ENCODE measurements at regions not wholly inside any gene's neighbourhood (a gene's known extent, or its start where the extent isn't known, plus 50 kb on each side); places are given as distances from the start of the nearest gene placed in this dataset.
"Not testable (repeated sequence)": the region's sequence is repeated elsewhere in the genome, so short reads cannot be mapped to it uniquely, and the experiment has no call there.

GRCh38 chr4:52425751-52426326 is 233.3 kb downstream of the USP46 start:
- WGBS, 2 donors: 64 to 79% methylated on average over 3 of the region's 3 CpGs
- H3K4me1 ChIP-seq (ENCODE audit: control insufficient read depth in 1 of 2, insufficient read depth in 2 of 2, low read length in 2 of 2): no peaks in the 10 kb centered on the region
- no peaks in the 10 kb centered on the region for H3K9me3 ChIP-seq (ENCODE audit: control insufficient read depth, low read length)
- intact Hi-C loops (cut with DNase I): no loop called here
- H3K27ac ChIP-seq (ENCODE audit: low read depth in 1 of 2, low read length in 2 of 2): no peak overlapping the region
- H3K4me3 ChIP-seq (ENCODE audit: low read length in 2 of 2): no peak overlapping the region
- DNase-seq: no peak
- H3K36me3 ChIP-seq (ENCODE audit: control insufficient read depth in 1 of 2, insufficient read depth in 2 of 2, low read length in 1 of 2): peaks cover 0 to 2% of the 10 kb centered on the region in 2 donors
- H3K27me3 ChIP-seq (ENCODE audit: control insufficient read depth in 1 of 2, insufficient read depth in 2 of 2, low read length in 1 of 2): no peaks in the 10 kb centered on the region
- ATAC-seq (ENCODE audit: low FRiP score): no peak

GRCh38 chr4:52431410-52431809 is 227.7 kb downstream of the USP46 start:
- DNase-seq (no peak), ATAC-seq (ENCODE audit: low FRiP score) (no peak)
- Histone ChIP-seq H3K4me3 (ENCODE audit: low read length in 2 of 2) (no peak overlapping the region), H3K27me3 (ENCODE audit: control insufficient read depth in 1 of 2, insufficient read depth in 2 of 2, low read length in 1 of 2) (peaks cover 0 to 2% of the 10 kb centered on the region in 2 donors), H3K27ac (ENCODE audit: low read depth in 1 of 2, low read length in 2 of 2) (no peak overlapping the region), H3K9me3 (ENCODE audit: control insufficient read depth, low read length) (peaks cover under 1% of the 10 kb centered on the region), H3K36me3 (ENCODE audit: control insufficient read depth in 1 of 2, insufficient read depth in 2 of 2, low read length in 1 of 2) (peaks cover 0 to 2% of the 10 kb centered on the region in 2 donors), H3K4me1 (ENCODE audit: control insufficient read depth in 1 of 2, insufficient read depth in 2 of 2, low read length in 2 of 2) (no peaks in the 10 kb centered on the region)
- intact Hi-C loops (cut with DNase I): no loop called here

GRCh38 chr4:52431869-52432268 is 227.2 kb downstream of the USP46 start:
- Histone ChIP-seq H3K36me3 (ENCODE audit: control insufficient read depth in 1 of 2, insufficient read depth in 2 of 2, low read length in 1 of 2) (peaks cover 0 to 2% of the 10 kb centered on the region in 2 donors), H3K4me3 (ENCODE audit: low read length in 2 of 2) (no peak overlapping the region), H3K9me3 (ENCODE audit: control insufficient read depth, low read length) (peaks cover 3% of the 10 kb centered on the region), H3K4me1 (ENCODE audit: control insufficient read depth in 1 of 2, insufficient read depth in 2 of 2, low read length in 2 of 2) (no peaks in the 10 kb centered on the region), H3K27me3 (ENCODE audit: control insufficient read depth in 1 of 2, insufficient read depth in 2 of 2, low read length in 1 of 2) (peaks cover 0 to 2% of the 10 kb centered on the region in 2 donors), H3K27ac (ENCODE audit: low read depth in 1 of 2, low read length in 2 of 2) (no peak overlapping the region)
- intact Hi-C loops (cut with DNase I): no loop called here
- no peak for ATAC-seq (ENCODE audit: low FRiP score)
- WGBS, 2 donors: 87 to 90% methylated on average over 4 of the region's 4 CpGs
- no peak for DNase-seq

- H3K4me1 ChIP-seq (ENCODE audit: control insufficient read depth in 1 of 2, insufficient read depth in 2 of 2, low read length in 2 of 2); intact Hi-C loops (cut with DNase I); DNase-seq; H3K4me3 ChIP-seq (ENCODE audit: low read length in 2 of 2); H3K27ac ChIP-seq (ENCODE audit: low read depth in 1 of 2, low read length in 2 of 2); H3K36me3 ChIP-seq (ENCODE audit: control insufficient read depth in 1 of 2, insufficient read depth in 2 of 2, low read length in 1 of 2); H3K27me3 ChIP-seq (ENCODE audit: control insufficient read depth in 1 of 2, insufficient read depth in 2 of 2, low read length in 1 of 2); H3K9me3 ChIP-seq (ENCODE audit: control insufficient read depth, low read length); ATAC-seq (ENCODE audit: low FRiP score): not testable (repeated sequence)
- no CpG with 5 or more reads among the region's 1 CpG for WGBS, 2 donors
These were observed 216.6 kb downstream of the USP46 start for GRCh38 chr4:52442524-52442923.

GRCh38 chr4:52472444-52472843 is 186.7 kb downstream of the USP46 start:
- Histone ChIP-seq H3K9me3 (ENCODE audit: control insufficient read depth, low read length) (no peaks in the 10 kb centered on the region), H3K4me1 (ENCODE audit: control insufficient read depth in 1 of 2, insufficient read depth in 2 of 2, low read length in 2 of 2) (no peaks in the 10 kb centered on the region), H3K27ac (ENCODE audit: low read depth in 1 of 2, low read length in 2 of 2) (no peak overlapping the region), H3K4me3 (ENCODE audit: low read length in 2 of 2) (no peak overlapping the region), H3K36me3 (ENCODE audit: control insufficient read depth in 1 of 2, insufficient read depth in 2 of 2, low read length in 1 of 2) (no peaks in the 10 kb centered on the region), H3K27me3 (ENCODE audit: control insufficient read depth in 1 of 2, insufficient read depth in 2 of 2, low read length in 1 of 2) (no peaks in the 10 kb centered on the region)
- WGBS, 2 donors: 66 to 73% methylated on average over 1 of the region's 1 CpG
- intact Hi-C loops (cut with DNase I): no loop called here
- no peak for DNase-seq
- ATAC-seq (ENCODE audit: low FRiP score): no peak

DNA sequence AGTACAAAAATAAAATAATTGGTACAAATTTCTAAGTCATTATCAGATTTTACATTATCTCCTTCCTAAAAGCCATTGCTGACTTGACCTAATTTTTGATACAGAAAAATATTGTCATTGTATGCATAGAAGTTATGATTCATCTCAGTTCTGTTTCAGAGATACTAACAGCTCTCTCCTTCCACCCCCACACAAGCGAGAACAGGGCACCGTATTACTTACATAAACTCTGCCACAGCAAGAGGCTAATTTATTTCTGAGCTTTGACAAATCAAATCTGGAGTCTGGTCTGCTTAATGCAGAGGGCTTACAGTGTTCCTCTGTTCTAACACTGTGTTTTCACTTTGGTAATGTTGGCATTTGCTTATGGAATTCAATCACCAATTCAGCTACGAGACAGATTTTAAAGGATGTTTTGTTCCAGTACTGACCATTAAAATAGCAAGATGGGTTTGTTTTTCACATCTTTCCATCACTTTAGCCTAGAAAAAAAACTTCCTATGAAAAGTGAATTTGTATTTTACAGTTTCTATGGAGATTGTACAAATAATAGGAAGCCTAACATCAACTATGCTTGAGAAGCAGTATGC is 181.8 kb downstream of the USP46 start:
- intact Hi-C loops (cut with DNase I): no loop called here
- Histone ChIP-seq H3K36me3 (ENCODE audit: control insufficient read depth in 1 of 2, insufficient read depth in 2 of 2, low read length in 1 of 2) (no peaks in the 10 kb centered on the region), H3K27ac (ENCODE audit: low read depth in 1 of 2, low read length in 2 of 2) (no peak overlapping the region), H3K4me3 (ENCODE audit: low read length in 2 of 2) (no peak overlapping the region), H3K4me1 (ENCODE audit: control insufficient read depth in 1 of 2, insufficient read depth in 2 of 2, low read length in 2 of 2) (no peaks in the 10 kb centered on the region), H3K9me3 (ENCODE audit: control insufficient read depth, low read length) (no peaks in the 10 kb centered on the region), H3K27me3 (ENCODE audit: control insufficient read depth in 1 of 2, insufficient read depth in 2 of 2, low read length in 1 of 2) (no peaks in the 10 kb centered on the region)
- DNase-seq (no peak), ATAC-seq (ENCODE audit: low FRiP score) (no peak)
- 16 to 19% methylated on average over 3 of the region's 3 CpGs for WGBS, 2 donors

GRCh38 chr4:52483186-52483890 is 175.8 kb downstream of the USP46 start:
- Histone ChIP-seq H3K4me1 (ENCODE audit: control insufficient read depth in 1 of 2, insufficient read depth in 2 of 2, low read length in 2 of 2) (no peaks in the 10 kb centered on the region), H3K36me3 (ENCODE audit: control insufficient read depth in 1 of 2, insufficient read depth in 2 of 2, low read length in 1 of 2) (no peaks in the 10 kb centered on the region), H3K27me3 (ENCODE audit: control insufficient read depth in 1 of 2, insufficient read depth in 2 of 2, low read length in 1 of 2) (no peaks in the 10 kb centered on the region), H3K4me3 (ENCODE audit: low read length in 2 of 2) (no peak overlapping the region), H3K9me3 (ENCODE audit: control insufficient read depth, low read length) (no peaks in the 10 kb centered on the region), H3K27ac (ENCODE audit: low read depth in 1 of 2, low read length in 2 of 2) (no peak overlapping the region)
- ATAC-seq (ENCODE audit: low FRiP score) (no peak), DNase-seq (no peak)
- intact Hi-C loops (cut with DNase I): no loop called here
- WGBS, 2 donors: 45 to 63% methylated on average over 2 of the region's 2 CpGs

DNA sequence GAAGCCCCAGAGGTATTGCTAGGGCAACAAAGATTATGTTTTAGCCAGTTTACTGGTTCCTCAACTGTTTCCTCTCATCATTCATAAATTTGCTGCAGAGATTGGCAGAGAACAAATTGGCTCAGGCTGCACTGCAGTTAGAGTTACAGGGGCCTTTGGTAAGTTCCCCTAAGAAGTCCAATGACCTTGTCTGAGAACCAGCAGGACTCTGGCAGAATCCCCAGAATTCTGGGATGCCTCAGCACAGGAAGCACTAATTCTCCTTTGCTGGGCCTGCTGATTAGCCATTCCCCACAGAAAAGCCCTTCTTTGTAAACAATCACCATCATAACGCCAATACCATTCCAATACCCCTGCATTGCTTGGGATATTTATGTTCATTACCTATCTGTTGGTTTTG is 151.3 kb downstream of the USP46 start:
- ATAC-seq (ENCODE audit: low FRiP score) (peak; percentile 46), DNase-seq (peak in 1 of 2 donors; percentile 60)
- Histone ChIP-seq H3K27me3 (ENCODE audit: control insufficient read depth in 1 of 2, insufficient read depth in 2 of 2, low read length in 1 of 2) (no peaks in the 10 kb centered on the region), H3K4me3 (ENCODE audit: low read length in 2 of 2) (no peak overlapping the region), H3K9me3 (ENCODE audit: control insufficient read depth, low read length) (no peaks in the 10 kb centered on the region), H3K27ac (ENCODE audit: low read depth in 1 of 2, low read length in 2 of 2) (peak overlapping the region in 1 of 2 donors; percentile 71), H3K36me3 (ENCODE audit: control insufficient read depth in 1 of 2, insufficient read depth in 2 of 2, low read length in 1 of 2) (no peaks in the 10 kb centered on the region), H3K4me1 (ENCODE audit: control insufficient read depth in 1 of 2, insufficient read depth in 2 of 2, low read length in 2 of 2) (peaks cover 4 to 13% of the 10 kb centered on the region in 2 donors)
- intact Hi-C loops (cut with DNase I): no loop called here
- 39 to 40% methylated on average over 1 of the region's 1 CpG for WGBS, 2 donors

Measured in aorta (tissue), 5 donors.